Gastroesophageal sphincter (tissue), 3 donors: ENCODE measurements at regions not wholly inside any gene's neighbourhood (a gene's known extent, or its start where the extent isn't known, plus 50 kb on each side); places are given as distances from the start of the nearest gene placed in this dataset.

Experiments
- POLR2A ChIP-seq, 2 donors: fragments of 450-650 bp; IDR thresholded peaks; one replicate each; pipeline ENCODE4 v1.6.1; 2017; ENCODE audit warnings: antibody characterized with exemption in 2 of 2, mild to moderate bottlenecking in 2 of 2, moderate library complexity in 1 of 2
- TF ChIP-seq, protein P1 (sequence below), 4 experiments: fragments of 200-600 bp in 2 of 4; fragments of 450-650 bp in 2 of 4; sonication (generic) in 1 of 4; IDR thresholded peaks; one replicate each; pipeline ENCODE4 v1.5.1; 2017 to 2019; ENCODE audit warnings: antibody characterized with exemption in 4 of 4, mild to moderate bottlenecking in 2 of 4, moderate library complexity in 2 of 4

DNA sequence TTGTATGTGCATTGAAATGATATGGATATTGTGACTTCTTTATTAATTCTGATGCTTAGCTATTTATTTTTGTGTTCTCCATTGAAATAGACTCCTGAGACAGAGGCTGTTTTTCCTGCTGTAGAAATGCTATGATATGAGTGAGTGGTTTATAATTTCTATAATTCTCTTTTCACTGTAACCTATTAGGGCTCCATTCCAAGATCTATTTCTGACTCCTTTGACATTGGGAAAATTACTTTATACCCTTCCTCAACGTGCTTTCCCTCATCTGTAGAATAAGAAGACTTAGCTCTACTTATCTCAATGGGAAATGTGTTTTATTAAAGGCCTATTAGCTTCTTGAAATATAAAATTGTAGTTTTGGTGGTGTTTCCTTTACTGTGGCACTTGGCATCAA lies 144.5 kb upstream of the RPRM start:
- TF ChIP-seq, protein P1, sequence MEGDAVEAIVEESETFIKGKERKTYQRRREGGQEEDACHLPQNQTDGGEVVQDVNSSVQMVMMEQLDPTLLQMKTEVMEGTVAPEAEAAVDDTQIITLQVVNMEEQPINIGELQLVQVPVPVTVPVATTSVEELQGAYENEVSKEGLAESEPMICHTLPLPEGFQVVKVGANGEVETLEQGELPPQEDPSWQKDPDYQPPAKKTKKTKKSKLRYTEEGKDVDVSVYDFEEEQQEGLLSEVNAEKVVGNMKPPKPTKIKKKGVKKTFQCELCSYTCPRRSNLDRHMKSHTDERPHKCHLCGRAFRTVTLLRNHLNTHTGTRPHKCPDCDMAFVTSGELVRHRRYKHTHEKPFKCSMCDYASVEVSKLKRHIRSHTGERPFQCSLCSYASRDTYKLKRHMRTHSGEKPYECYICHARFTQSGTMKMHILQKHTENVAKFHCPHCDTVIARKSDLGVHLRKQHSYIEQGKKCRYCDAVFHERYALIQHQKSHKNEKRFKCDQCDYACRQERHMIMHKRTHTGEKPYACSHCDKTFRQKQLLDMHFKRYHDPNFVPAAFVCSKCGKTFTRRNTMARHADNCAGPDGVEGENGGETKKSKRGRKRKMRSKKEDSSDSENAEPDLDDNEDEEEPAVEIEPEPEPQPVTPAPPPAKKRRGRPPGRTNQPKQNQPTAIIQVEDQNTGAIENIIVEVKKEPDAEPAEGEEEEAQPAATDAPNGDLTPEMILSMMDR (IDR thresholded peaks at IDR 0.05): no peak
- TF ChIP-seq POLR2A (IDR thresholded peaks at IDR 0.05): no peak
